Breast epithelium (tissue), 4 donors: ENCODE measurements at regions not wholly inside any gene's neighbourhood (a gene's known extent, or its start where the extent isn't known, plus 50 kb on each side); places are given as distances from the start of the nearest gene placed in this dataset.

Experiments
- DNase-seq, 2 donors: peaks; one replicate each; pipeline ENCODE4 v3.0.0-alpha.2; 2019; ENCODE audit warnings: low spot score in 2 of 2
- H3K27ac ChIP-seq, 2 donors: fragments of 200-600 bp; sonication (generic) in 1 of 2; one replicate each; pipeline ENCODE4 v1.5.1; 2016 to 2019; ENCODE audit warnings: mild to moderate bottlenecking in 1 of 2
- H3K27me3 ChIP-seq, 2 donors: fragments of 200-600 bp; sonication (generic) in 1 of 2; one replicate each; pipeline versions ENCODE4 v1.5.1 to v1.6.0; 2017 to 2019; ENCODE audit warnings: control low read depth in 1 of 2, mild to moderate bottlenecking in 1 of 2
- H3K36me3 ChIP-seq: fragments of 200-600 bp; one replicate; pipeline ENCODE4 v1.5.1; 2019
- H3K4me1 ChIP-seq, 2 donors: fragments of 200-600 bp; sonication (generic); one replicate each; pipeline ENCODE4 v1.5.1; 2016 to 2019; ENCODE audit warnings: control low read depth in 1 of 2
- H3K4me3 ChIP-seq, 3 donors: fragments of 200-600 bp; sonication (generic); 1 replicate in 2 of 3; 2 replicates in 1 of 3; pipeline ENCODE4 v1.5.1; 2016 to 2019; ENCODE audit warnings: mild to moderate bottlenecking in 3 of 3, moderate library complexity in 2 of 3
- H3K9me3 ChIP-seq, 2 donors: fragments of 200-600 bp; sonication (generic) in 1 of 2; one replicate each; pipeline ENCODE4 v1.5.1; 2016 to 2019; ENCODE audit warnings: control low read depth in 1 of 2
- POLR2A ChIP-seq: fragments of 450-650 bp; IDR thresholded peaks from one replicate; pipeline ENCODE4 v1.6.1; 2016; ENCODE audit warnings: antibody characterized with exemption, mild to moderate bottlenecking, moderate library complexity
- POLR2AphosphoS5 ChIP-seq, 3 donors: sonication (generic); formaldehyde crosslinking; IDR thresholded peaks; one replicate each; pipeline ENCODE4 v1.6.1; 2017; ENCODE audit warnings: antibody characterized with exemption in 3 of 3
- intact Hi-C: fragments of 100-400 bp; cut with DNase I; formaldehyde crosslinking; loops from one replicate; pipeline ENCODE4 v1.15.1; 2023; ENCODE audit warnings: low total_unique reads
- TF ChIP-seq, protein P1 (sequence below), 3 donors: fragments of 450-650 bp; IDR thresholded peaks; one replicate each; pipeline ENCODE4 v1.5.1; 2016 to 2017; ENCODE audit warnings: antibody characterized with exemption in 3 of 3, mild to moderate bottlenecking in 3 of 3, moderate library complexity in 3 of 3

DNA sequence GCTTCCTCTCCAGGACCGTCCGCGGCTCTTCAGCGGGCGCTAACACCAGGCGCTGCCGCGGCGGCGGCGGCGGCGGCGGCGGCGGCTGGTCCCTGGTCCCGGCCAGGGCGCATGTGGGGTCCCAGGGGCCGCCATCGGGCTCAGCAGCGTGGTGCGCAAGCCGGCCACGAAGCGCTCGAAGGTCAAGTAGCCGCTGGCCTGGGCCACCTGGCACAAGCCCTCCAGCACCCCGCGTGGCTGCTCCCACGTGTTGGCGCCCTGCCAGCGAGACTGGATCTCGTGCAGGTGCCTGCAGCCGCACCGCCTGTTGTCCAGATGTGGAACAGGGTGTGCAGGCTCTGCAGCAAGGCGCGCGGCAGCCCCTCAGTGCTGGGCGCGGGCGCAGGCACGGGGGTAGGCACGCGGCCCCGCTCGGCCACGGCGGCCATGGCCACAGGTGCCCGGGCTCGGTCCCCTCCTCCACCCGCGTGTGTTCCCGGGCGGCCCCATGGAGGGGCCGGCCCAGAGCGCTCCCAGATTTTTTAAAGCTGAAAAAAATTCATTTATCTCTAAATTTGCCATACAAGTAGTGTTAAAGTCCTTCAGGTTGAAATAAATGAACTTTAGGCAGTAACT, 884.2 kb upstream of the ZNF722 start:
- Histone ChIP-seq H3K9me3 (peaks cover 21 to 55% of the 10 kb centered on the region in 2 donors), H3K27ac (no peak overlapping the region), H3K4me1 (no peaks in the 10 kb centered on the region), H3K4me3 (no peak overlapping the region), H3K27me3 (no peaks in the 10 kb centered on the region), H3K36me3 (no peaks in the 10 kb centered on the region)
- TF ChIP-seq POLR2AphosphoS5 (IDR thresholded peaks at IDR 0.05): no peak
- TF ChIP-seq POLR2A: no peak
- TF ChIP-seq, protein P1, sequence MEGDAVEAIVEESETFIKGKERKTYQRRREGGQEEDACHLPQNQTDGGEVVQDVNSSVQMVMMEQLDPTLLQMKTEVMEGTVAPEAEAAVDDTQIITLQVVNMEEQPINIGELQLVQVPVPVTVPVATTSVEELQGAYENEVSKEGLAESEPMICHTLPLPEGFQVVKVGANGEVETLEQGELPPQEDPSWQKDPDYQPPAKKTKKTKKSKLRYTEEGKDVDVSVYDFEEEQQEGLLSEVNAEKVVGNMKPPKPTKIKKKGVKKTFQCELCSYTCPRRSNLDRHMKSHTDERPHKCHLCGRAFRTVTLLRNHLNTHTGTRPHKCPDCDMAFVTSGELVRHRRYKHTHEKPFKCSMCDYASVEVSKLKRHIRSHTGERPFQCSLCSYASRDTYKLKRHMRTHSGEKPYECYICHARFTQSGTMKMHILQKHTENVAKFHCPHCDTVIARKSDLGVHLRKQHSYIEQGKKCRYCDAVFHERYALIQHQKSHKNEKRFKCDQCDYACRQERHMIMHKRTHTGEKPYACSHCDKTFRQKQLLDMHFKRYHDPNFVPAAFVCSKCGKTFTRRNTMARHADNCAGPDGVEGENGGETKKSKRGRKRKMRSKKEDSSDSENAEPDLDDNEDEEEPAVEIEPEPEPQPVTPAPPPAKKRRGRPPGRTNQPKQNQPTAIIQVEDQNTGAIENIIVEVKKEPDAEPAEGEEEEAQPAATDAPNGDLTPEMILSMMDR (IDR thresholded peaks at IDR 0.05): no peak
- intact Hi-C loops: no loop called here
- no peak for DNase-seq
